ENCODE measurements at regions not wholly inside any gene's neighbourhood (a gene's known extent, or its start where the extent isn't known, plus 50 kb on each side); places are given as distances from the start of the nearest gene placed in this dataset.

DNA sequence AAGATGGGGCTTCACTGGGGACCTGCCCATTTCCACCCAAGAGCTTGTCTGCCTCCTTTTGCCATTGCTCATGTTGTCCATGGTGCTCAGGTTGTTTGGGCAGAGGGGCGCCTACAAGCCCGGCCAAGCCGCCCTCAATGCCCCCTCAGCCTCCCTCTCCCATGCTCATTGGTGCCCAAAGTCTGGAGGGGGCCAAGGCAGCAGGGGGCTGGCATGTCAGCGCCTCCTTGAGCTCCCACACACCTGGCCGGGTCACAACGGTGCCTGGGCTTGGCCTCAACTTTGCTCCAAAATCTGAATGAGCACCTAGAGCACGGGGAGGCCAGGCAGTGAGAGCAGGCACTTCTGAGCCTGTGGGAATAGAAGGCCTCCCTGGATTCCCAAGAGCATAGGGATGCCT lies 1598.8 kb downstream of the PCDH7 start:
- no peak overlapping the region for H3K4me3 ChIP-seq
- intact Hi-C loops (cut with DNase I): no loop called here
- TF ChIP-seq POLR2A (IDR thresholded peaks at IDR 0.05): no peak
- TF ChIP-seq, protein P1, sequence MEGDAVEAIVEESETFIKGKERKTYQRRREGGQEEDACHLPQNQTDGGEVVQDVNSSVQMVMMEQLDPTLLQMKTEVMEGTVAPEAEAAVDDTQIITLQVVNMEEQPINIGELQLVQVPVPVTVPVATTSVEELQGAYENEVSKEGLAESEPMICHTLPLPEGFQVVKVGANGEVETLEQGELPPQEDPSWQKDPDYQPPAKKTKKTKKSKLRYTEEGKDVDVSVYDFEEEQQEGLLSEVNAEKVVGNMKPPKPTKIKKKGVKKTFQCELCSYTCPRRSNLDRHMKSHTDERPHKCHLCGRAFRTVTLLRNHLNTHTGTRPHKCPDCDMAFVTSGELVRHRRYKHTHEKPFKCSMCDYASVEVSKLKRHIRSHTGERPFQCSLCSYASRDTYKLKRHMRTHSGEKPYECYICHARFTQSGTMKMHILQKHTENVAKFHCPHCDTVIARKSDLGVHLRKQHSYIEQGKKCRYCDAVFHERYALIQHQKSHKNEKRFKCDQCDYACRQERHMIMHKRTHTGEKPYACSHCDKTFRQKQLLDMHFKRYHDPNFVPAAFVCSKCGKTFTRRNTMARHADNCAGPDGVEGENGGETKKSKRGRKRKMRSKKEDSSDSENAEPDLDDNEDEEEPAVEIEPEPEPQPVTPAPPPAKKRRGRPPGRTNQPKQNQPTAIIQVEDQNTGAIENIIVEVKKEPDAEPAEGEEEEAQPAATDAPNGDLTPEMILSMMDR (IDR thresholded peaks at IDR 0.05): no peak
- no peaks in the 10 kb centered on the region for H3K4me1 ChIP-seq (replicated peaks in 1 of 2)
- no peak for DNase-seq
- no peaks in the 10 kb centered on the region for H3K36me3 ChIP-seq (replicated peaks in 1 of 2)
- no peaks in the 10 kb centered on the region for H3K9me3 ChIP-seq (replicated peaks in 1 of 3)
- H3K27me3 ChIP-seq: no peaks in the 10 kb centered on the region
- no peak overlapping the region for H3K27ac ChIP-seq
- 76 to 91% (median 86%) methylated on average over 5 to 7 of the region's 7 CpGs for WGBS, 4 donors

- DNase-seq: no peak
- no peak overlapping the region for H3K27ac ChIP-seq
- WGBS, 4 donors: 61 to 69% (median 65%) methylated on average over 3 of the region's 3 CpGs
- no peaks in the 10 kb centered on the region for H3K36me3 ChIP-seq (replicated peaks in 1 of 2)
- H3K4me3 ChIP-seq: no peak overlapping the region
- no peaks in the 10 kb centered on the region for H3K9me3 ChIP-seq (replicated peaks in 1 of 3)
- H3K4me1 ChIP-seq (replicated peaks in 1 of 2): no peaks in the 10 kb centered on the region
- intact Hi-C loops (cut with DNase I): no loop called here
- H3K27me3 ChIP-seq: no peaks in the 10 kb centered on the region
- TF ChIP-seq, protein P1 (IDR thresholded peaks at IDR 0.05): no peak
- no peak for TF ChIP-seq POLR2A (IDR thresholded peaks at IDR 0.05)
Observed at GRCh38 chr4:32321421-32321820, 1601.3 kb downstream of the PCDH7 start.

GRCh38 chr4:32334759-32335158 lies 1614.6 kb downstream of the PCDH7 start:
- Histone ChIP-seq H3K9me3 (replicated peaks in 1 of 3) (no peaks in the 10 kb centered on the region), H3K27me3 (no peaks in the 10 kb centered on the region), H3K36me3 (replicated peaks in 1 of 2) (no peaks in the 10 kb centered on the region), H3K4me1 (replicated peaks in 1 of 2) (no peaks in the 10 kb centered on the region), H3K4me3 (no peak overlapping the region), H3K27ac (no peak overlapping the region)
- 82 to 93% (median 87%) methylated on average over 1 of the region's 1 CpG for WGBS, 4 donors
- DNase-seq: no peak
- intact Hi-C loops (cut with DNase I): no loop called here
- TF ChIP-seq, protein P1 (IDR thresholded peaks at IDR 0.05): no peak
- TF ChIP-seq POLR2A (IDR thresholded peaks at IDR 0.05): no peak

DNA sequence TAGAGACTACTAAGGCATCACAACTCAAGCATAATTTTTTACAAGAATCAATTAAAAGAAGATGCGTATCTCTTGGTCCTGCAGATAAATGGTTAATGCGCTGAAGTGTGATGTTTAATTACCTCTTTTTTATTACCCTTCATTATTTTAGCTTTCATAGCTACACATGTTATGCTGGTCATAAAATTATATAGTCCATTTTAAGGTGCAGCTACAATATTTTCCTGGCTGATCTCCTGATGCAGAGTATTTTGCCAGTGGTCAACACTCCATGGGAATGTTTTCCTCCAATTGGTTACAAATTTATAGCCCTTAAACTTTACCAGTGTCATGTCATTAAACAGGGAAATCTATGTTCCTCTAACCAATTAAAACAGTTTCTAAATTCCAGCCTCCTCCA lies 1617.2 kb downstream of the PCDH7 start:
- 65 to 93% (median 71%) methylated on average over 2 of the region's 2 CpGs for WGBS, 4 donors
- H3K27me3 ChIP-seq: no peaks in the 10 kb centered on the region
- DNase-seq: no peak
- no peaks in the 10 kb centered on the region for H3K36me3 ChIP-seq (replicated peaks in 1 of 2)
- intact Hi-C loops (cut with DNase I): no loop called here
- H3K27ac ChIP-seq: no peak overlapping the region
- no peaks in the 10 kb centered on the region for H3K4me1 ChIP-seq (replicated peaks in 1 of 2)
- TF ChIP-seq, protein P1 (IDR thresholded peaks at IDR 0.05): no peak
- no peak for TF ChIP-seq POLR2A (IDR thresholded peaks at IDR 0.05)
- no peaks in the 10 kb centered on the region for H3K9me3 ChIP-seq (replicated peaks in 1 of 3)
- H3K4me3 ChIP-seq: no peak overlapping the region

Data from adrenal gland (tissue), 9 donors.